GM12875 (cell line): ENCODE measurements at regions not wholly inside any gene's neighbourhood (a gene's known extent, or its start where the extent isn't known, plus 50 kb on each side); places are given as distances from the start of the nearest gene placed in this dataset.

ENCODE experiments used
- H3K4me3 ChIP-seq: one replicate; pipeline ENCODE4 v1.5.1; 2011; ENCODE audit warnings: low read depth, low read length, control low read depth
- CTCF ChIP-seq: IDR thresholded peaks from 2 replicates; pipeline ENCODE4 v1.5.1; 2011; ENCODE audit warnings: low read depth, mild to moderate bottlenecking, control low read depth, inconsistent platforms, low read length, moderate library complexity, borderline replicate concordance; ENCODE audit not compliant: insufficient read depth

- no peak overlapping the region for H3K4me3 ChIP-seq
- TF ChIP-seq CTCF, result no peak
These were observed 126.0 kb upstream of the UBE2E2 start for GRCh38 chr3:23077126-23077525.

GRCh38 chr3:23078735-23079134 is 124.4 kb upstream of the UBE2E2 start:
- no peak overlapping the region for H3K4me3 ChIP-seq
- TF ChIP-seq CTCF, result no peak

GRCh38 chr3:23079976-23080375 is 123.2 kb upstream of the UBE2E2 start:
- no peak overlapping the region for H3K4me3 ChIP-seq
- no peak for TF ChIP-seq CTCF

- H3K4me3 ChIP-seq, result no peak overlapping the region
- TF ChIP-seq CTCF, result no peak
These were observed 119.4 kb upstream of the UBE2E2 start for GRCh38 chr3:23083701-23084100.

GRCh38 chr3:23084367-23084766 is 118.8 kb upstream of the UBE2E2 start:
- TF ChIP-seq CTCF, result no peak
- H3K4me3 ChIP-seq, result no peak overlapping the region

GRCh38 chr3:23085261-23085660 is 117.9 kb upstream of the UBE2E2 start:
- TF ChIP-seq CTCF, result no peak
- H3K4me3 ChIP-seq, result no peak overlapping the region

- H3K4me3 ChIP-seq, result no peak overlapping the region
- TF ChIP-seq CTCF, result no peak
These were observed 116.8 kb upstream of the UBE2E2 start for GRCh38 chr3:23086331-23086730.
